Activated CD8-positive, alpha-beta memory T cell treated with anti-CD3 and anti-CD28 coated beads, Interleukin-2, amount 50 U/mL, for 1 hour (primary cell): ENCODE measurements at regions not wholly inside any gene's neighbourhood (a gene's known extent, or its start where the extent isn't known, plus 50 kb on each side); places are given as distances from the start of the nearest gene placed in this dataset.
"Not testable (repeated sequence)": the region's sequence is repeated elsewhere in the genome, so short reads cannot be mapped to it uniquely, and the experiment has no call there.

Experiments
- DNase-seq: peaks from one replicate; pipeline ENCODE4 v3.0.0-alpha.2; 2020; ENCODE audit errors: extremely low read depth

GRCh38 chr9:18281291-18281690 lies 192.7 kb upstream of the ADAMTSL1 start:
- no peak for DNase-seq

- DNase-seq = no peak
Observed at GRCh38 chr9:18294229-18294628, 179.7 kb upstream of the ADAMTSL1 start.

- DNase-seq = no peak
Observed at GRCh38 chr9:18296702-18297055, 177.3 kb upstream of the ADAMTSL1 start.

DNA sequence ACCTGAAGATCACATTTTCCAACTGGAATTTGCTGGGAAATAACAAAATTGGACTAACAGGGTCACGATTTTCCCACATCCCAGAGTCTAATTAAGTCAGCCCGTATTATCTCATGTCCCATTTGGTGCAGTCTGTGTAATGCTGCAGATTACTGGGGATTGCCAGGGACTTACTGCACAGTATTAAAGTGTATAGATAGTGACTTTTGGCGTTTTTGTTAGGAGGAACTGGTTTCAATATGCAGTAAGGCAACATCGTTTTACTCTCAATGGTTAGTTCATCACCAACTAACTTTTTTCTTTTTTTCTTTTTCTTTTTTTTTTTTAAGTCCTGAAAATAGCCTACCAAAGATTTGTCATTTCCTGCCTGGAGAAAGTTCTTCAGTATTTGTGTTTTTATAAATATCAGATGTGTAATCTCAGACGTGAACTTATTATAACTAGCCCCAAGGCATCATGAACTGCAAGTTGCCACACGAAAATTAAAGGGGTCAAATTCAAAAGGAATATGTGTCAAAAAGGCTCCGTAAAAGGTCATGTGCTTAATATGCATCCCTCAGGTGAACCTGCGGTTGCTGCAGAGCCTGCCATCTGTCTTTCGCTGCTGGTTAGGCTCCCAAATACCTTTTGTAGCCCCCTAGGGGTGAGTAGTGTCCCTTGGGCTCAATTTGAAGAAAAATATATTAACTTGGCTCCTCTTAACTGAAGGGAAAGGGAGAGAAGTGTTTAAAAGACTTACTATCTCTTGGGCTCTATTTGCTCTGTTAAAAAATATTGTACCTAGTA lies 176.7 kb upstream of the ADAMTSL1 start:
- DNase-seq = no peak

- DNase-seq = no peak
Observed at GRCh38 chr9:18299449-18299848, 174.5 kb upstream of the ADAMTSL1 start.

DNA sequence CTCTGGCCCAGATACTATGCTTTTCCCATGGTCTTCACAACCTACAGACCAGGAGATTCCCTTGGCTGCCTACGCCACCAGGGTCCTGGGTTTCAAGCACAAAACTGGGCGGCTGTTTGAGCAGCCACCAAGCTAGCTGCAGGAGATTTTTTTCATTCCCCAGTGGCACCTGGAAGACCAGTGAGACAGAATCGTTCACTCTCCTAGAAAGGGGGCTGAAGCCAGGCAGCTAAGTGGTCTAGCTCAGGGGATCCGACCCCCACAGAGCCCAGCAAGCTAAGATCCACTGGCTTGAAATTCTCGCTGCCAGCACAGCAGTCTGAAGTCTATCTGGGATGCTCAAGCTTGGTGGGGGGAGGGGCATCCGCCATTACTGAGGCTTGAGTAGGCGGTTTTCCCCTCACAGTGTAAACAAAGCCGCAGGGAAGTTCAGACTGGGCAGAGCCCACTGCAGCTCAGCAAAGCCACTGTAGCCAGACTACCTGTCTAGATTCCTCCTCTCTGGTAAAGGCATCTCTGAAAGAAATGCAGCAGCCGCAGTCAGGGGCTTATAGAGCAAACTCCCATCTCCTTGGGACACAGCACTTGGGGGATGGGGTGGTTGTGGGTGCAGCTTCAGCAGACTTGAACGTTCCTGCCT lies 168.7 kb upstream of the ADAMTSL1 start:
- not testable (repeated sequence) for DNase-seq

- no peak for DNase-seq
Observed at GRCh38 chr9:18314316-18314715, 159.6 kb upstream of the ADAMTSL1 start.

DNA sequence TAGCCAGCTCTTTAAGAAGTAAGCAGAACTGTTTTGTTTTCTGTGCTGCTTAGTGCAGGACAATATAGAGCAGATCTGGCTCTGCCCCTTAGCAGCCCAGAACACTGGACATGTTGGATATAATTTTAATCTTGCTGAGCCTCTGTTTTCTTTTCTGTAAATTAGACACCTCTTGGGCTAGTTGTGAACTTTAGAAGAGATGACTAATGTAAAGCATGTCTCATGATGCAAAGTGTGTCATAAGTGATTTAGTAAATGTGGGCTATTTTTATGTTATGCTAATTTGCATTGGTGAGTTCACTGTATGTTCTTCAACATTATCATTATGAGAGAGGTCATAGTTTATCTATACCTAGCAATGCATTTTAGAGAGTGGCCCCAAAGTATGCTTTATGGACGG lies 156.1 kb upstream of the ADAMTSL1 start:
- no peak for DNase-seq

GRCh38 chr9:18319918-18320445 lies 154.0 kb upstream of the ADAMTSL1 start:
- DNase-seq = no peak

- DNase-seq = no peak
Observed at GRCh38 chr9:18324928-18325745, 148.8 kb upstream of the ADAMTSL1 start.

- not testable (repeated sequence) for DNase-seq
Observed at GRCh38 chr9:18325746-18326011, 148.3 kb upstream of the ADAMTSL1 start.

DNA sequence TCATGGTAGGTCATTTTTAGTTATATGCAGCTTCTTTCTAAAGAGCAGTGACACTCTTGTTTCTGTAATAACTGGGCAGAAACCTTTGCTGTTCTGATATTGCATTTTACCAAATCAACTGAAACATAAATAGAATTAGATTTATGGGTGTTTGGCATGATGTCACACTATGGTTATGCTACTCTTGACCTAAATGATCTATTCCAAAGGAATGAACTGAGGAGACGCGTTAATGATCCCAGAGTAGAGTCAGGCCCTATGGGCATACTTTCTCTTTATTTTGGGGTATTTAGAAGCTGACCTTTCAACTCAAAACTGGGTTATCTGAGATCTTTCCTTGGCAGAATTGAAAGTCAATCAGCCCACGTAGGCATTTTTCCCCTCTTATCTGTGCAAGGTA lies 146.8 kb upstream of the ADAMTSL1 start:
- DNase-seq = no peak

- no peak for DNase-seq
Observed at GRCh38 chr9:18330401-18331309, 143.3 kb upstream of the ADAMTSL1 start.

DNA sequence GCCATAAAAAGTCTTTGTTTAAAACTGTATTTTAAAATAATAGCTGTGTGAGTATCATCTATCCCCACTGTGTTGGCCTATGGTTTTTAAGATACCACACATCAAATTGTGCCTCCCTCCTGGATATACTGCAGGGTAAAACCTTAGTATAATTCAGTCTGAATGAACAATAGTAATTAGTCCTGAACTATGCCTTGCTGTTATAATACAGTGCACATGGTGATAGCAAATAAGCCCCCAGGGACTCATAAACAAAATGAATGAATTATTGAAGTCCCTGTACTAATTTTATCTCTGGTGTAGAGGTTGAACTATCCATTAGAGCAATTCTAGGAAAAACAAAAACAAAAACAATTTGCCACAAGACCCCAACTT lies 142.7 kb upstream of the ADAMTSL1 start:
- no peak for DNase-seq

DNA sequence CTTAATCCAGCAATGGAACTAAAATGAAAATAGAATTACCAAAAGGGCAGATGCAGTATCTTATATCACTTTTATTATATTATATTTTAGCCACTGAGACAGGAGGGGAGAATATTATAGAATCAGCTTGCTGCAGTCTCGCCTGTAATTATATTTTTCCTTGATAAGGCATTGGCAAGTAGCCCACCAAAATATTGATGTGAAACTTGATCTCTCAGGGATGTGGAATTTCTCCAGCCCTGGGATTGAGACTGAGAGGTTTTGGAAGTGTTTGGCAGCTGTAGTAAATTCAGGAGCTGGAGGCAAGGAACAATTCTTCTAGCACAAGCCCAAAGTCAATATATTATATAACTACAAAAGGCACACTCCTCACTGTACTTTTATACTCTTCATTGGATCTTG lies 142.1 kb upstream of the ADAMTSL1 start:
- no peak for DNase-seq

- no peak for DNase-seq
Observed at GRCh38 chr9:18333157-18333556, 140.8 kb upstream of the ADAMTSL1 start.

DNA sequence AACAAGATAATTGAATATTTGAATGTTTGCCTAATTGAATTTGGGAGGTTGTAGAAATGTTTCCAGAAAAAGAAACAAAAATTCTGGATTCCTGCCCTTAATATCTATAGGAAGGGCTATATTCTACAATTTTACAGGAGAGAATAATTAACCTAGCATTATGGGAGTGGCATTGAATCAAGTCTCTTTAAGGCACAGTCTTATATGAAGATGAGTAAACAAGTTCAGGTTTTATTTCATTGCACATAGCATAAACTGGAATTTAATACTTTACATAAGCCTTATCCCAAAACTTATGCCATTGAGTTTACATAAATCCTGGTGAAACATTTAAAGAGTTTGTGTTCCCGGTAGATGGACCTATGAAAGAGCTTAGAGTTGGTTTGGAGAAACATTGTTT lies 138.1 kb upstream of the ADAMTSL1 start:
- no peak for DNase-seq

- no peak for DNase-seq
Observed at GRCh38 chr9:18338042-18338441, 135.9 kb upstream of the ADAMTSL1 start.

DNA sequence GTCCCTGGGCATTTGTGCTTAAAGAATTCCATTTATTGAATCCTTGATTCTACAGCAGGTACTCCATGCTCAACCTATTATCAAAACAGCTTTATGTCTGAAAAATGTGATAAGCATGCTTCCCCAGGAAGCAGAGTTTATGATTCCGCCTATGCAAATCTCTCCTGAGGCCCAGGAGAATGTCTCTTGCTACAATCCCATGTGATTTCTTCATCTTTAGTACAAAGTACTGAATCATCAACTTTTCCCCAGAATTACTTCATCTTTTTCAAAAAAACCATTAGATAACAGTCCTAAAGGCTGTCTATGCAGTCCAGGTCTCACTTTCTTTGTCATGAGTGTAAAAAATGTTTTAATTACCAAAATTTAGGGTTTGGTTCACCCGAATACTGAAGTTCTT lies 130.2 kb upstream of the ADAMTSL1 start:
- no peak for DNase-seq

DNA sequence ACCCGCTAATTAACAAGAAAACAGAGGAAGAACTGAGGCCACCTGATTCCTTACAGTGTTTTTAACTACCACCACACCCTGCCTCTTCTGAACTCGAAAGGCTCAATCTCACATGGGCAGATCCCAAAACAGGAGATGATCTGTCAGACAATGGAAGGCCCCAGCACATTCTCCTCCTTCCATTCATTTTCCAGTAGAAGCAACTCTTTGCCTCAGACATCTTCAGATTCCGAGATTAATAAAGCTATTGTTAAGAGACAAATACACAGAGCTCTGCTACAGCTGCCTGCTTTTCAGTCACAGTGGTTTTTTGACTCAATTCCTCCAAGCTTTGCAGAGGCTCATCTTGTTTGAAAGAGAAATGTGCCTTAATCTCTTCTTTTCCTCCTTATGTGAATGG lies 127.2 kb upstream of the ADAMTSL1 start:
- DNase-seq = no peak

DNA sequence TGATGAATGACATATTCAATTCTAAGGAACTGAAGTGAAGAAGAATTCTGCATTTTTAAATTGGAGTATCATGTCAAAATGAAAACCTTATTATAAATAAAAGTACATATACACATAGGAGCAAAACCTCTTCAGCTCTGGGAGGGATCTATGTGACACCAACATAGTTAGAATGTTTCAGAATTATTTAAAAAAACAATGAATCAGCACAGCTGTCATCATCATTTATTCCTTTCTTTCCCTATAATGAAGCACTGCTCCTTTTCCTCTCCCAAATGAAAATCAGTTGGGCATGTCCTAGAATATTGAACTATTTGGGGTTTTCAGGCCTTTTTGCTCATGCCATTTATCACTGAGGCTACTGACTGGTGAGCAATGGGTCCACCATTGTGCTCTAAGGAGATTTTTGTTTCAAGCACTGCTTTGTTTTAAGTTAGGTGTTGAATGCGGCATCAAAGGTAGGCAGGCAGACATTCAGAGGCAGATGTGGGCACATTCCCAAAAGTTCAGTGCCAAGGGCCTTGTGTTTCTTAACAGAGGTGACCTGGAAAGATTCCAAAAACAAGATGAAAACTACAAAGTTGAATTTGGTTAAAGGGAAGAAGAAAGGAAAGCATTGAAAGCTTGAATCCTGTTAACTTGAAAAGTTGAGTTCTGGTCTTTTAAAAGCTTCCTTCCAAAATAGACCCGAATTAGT lies 126.4 kb upstream of the ADAMTSL1 start:
- no peak for DNase-seq
